ENCODE measurements at regions not wholly inside any gene's neighbourhood (a gene's known extent, or its start where the extent isn't known, plus 50 kb on each side); places are given as distances from the start of the nearest gene placed in this dataset.

DNA sequence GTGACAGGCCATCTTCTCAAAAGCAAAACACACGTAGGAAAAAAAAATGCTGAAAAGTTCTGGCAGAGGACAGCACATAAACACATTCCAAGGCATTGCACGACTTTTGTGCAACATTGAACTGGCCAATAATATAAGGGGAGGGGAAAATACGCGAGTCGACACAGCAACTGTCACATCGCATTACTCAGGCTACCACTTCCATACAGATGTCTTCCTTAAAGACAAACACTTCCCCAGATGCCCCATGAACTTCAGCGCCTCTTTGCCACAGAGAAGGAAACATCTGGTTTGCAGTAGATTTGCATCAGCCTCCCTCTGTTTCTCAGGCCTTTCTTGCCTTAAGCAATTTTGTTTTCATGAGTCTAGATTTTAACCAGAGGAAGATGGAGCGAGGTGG lies 144.4 kb upstream of the IGF1R start:
- H3K36me3 ChIP-seq (replicated peaks; ENCODE audit: low read depth, low read length), result no peaks in the 10 kb centered on the region
- H3K4me2 ChIP-seq (ENCODE audit: low read length), result no peak overlapping the region
- no peak overlapping the region for H3K9ac ChIP-seq (ENCODE audit: low read length)
- no peaks in the 10 kb centered on the region for H3K79me2 ChIP-seq (ENCODE audit: low read length)
- no peak overlapping the region for H3K27ac ChIP-seq (ENCODE audit: low read length)
- H4K20me1 ChIP-seq (ENCODE audit: insufficient read depth, low read length), result no peaks in the 10 kb centered on the region
- H3K4me3 ChIP-seq (ENCODE audit: low read length), result no peak overlapping the region
- peaks cover 6% of the 10 kb centered on the region; the same call in 1 of the 2 replicates for H3K9me3 ChIP-seq (ENCODE audit: insufficient read depth, low read length)
- no peak overlapping the region for H2AFZ ChIP-seq (ENCODE audit: low read depth, low read length)
- no peaks in the 10 kb centered on the region for H3K4me1 ChIP-seq (ENCODE audit: low read length)
- TF ChIP-seq, protein P1, sequence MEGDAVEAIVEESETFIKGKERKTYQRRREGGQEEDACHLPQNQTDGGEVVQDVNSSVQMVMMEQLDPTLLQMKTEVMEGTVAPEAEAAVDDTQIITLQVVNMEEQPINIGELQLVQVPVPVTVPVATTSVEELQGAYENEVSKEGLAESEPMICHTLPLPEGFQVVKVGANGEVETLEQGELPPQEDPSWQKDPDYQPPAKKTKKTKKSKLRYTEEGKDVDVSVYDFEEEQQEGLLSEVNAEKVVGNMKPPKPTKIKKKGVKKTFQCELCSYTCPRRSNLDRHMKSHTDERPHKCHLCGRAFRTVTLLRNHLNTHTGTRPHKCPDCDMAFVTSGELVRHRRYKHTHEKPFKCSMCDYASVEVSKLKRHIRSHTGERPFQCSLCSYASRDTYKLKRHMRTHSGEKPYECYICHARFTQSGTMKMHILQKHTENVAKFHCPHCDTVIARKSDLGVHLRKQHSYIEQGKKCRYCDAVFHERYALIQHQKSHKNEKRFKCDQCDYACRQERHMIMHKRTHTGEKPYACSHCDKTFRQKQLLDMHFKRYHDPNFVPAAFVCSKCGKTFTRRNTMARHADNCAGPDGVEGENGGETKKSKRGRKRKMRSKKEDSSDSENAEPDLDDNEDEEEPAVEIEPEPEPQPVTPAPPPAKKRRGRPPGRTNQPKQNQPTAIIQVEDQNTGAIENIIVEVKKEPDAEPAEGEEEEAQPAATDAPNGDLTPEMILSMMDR (IDR thresholded peaks at IDR 0.05; ENCODE audit: low read depth, low read length), result no peak
- no peak for TF ChIP-seq EZH2phosphoT487 (IDR thresholded peaks at IDR 0.05; ENCODE audit: low read depth)
- H3K27me3 ChIP-seq (ENCODE audit: low read depth, low read length), result peaks cover 56% of the 10 kb centered on the region

GRCh38 chr15:98504998-98505397 lies 143.3 kb upstream of the IGF1R start:
- H3K9me3 ChIP-seq (ENCODE audit: insufficient read depth, low read length), result no peaks in the 10 kb centered on the region
- no peak overlapping the region for H3K9ac ChIP-seq (ENCODE audit: low read length)
- no peaks in the 10 kb centered on the region for H3K4me1 ChIP-seq (ENCODE audit: low read length)
- H3K27me3 ChIP-seq (ENCODE audit: low read depth, low read length), result peaks cover 57% of the 10 kb centered on the region
- H4K20me1 ChIP-seq (ENCODE audit: insufficient read depth, low read length), result no peaks in the 10 kb centered on the region
- H2AFZ ChIP-seq (ENCODE audit: low read depth, low read length), result no peak overlapping the region
- H3K4me2 ChIP-seq (ENCODE audit: low read length), result no peak overlapping the region
- TF ChIP-seq, protein P1 (IDR thresholded peaks at IDR 0.05; ENCODE audit: low read depth, low read length), result no peak
- no peak for TF ChIP-seq EZH2phosphoT487 (IDR thresholded peaks at IDR 0.05; ENCODE audit: low read depth)
- no peak overlapping the region for H3K27ac ChIP-seq (ENCODE audit: low read length)
- H3K36me3 ChIP-seq (replicated peaks; ENCODE audit: low read depth, low read length), result no peaks in the 10 kb centered on the region
- H3K4me3 ChIP-seq (ENCODE audit: low read length), result no peak overlapping the region
- H3K79me2 ChIP-seq (ENCODE audit: low read length), result no peaks in the 10 kb centered on the region

DNA sequence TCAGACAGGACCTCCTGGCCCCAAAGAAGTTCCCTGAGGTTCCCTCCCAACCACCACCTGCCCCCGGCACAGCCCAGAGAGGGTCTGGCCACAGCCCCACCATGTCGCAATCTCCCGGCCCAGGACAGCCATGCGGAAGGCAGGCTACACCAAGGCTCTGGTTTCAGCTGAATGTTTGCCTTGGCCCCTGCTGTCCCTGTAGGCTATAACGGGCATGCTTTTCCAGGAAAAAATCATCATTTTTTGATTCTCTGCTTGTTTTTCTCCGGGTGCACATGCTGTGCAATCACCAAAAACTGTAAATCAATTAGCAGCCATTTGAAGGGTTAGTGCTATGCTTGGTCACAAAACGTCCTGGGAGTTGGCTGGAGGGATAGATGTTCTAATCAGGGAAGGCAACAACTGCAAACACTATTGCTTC lies 142.7 kb upstream of the IGF1R start:
- H3K27me3 ChIP-seq (ENCODE audit: low read depth, low read length), result peaks cover 62% of the 10 kb centered on the region
- no peak overlapping the region for H2AFZ ChIP-seq (ENCODE audit: low read depth, low read length)
- no peak overlapping the region for H3K9ac ChIP-seq (ENCODE audit: low read length)
- TF ChIP-seq, protein P1 (IDR thresholded peaks at IDR 0.05; ENCODE audit: low read depth, low read length), result no peak
- no peak for TF ChIP-seq EZH2phosphoT487 (IDR thresholded peaks at IDR 0.05; ENCODE audit: low read depth)
- H3K36me3 ChIP-seq (replicated peaks; ENCODE audit: low read depth, low read length), result no peaks in the 10 kb centered on the region
- no peaks in the 10 kb centered on the region for H3K4me1 ChIP-seq (ENCODE audit: low read length)
- no peak overlapping the region for H3K4me2 ChIP-seq (ENCODE audit: low read length)
- H4K20me1 ChIP-seq (ENCODE audit: insufficient read depth, low read length), result no peaks in the 10 kb centered on the region
- H3K4me3 ChIP-seq (ENCODE audit: low read length), result no peak overlapping the region
- no peaks in the 10 kb centered on the region for H3K79me2 ChIP-seq (ENCODE audit: low read length)
- no peaks in the 10 kb centered on the region for H3K9me3 ChIP-seq (ENCODE audit: insufficient read depth, low read length)
- no peak overlapping the region for H3K27ac ChIP-seq (ENCODE audit: low read length)

GRCh38 chr15:98506172-98506571 lies 142.2 kb upstream of the IGF1R start:
- Histone ChIP-seq H3K27ac (ENCODE audit: low read length) (no peak overlapping the region), H3K79me2 (ENCODE audit: low read length) (no peaks in the 10 kb centered on the region), H3K4me3 (ENCODE audit: low read length) (no peak overlapping the region)

More at GRCh38 chr15:98506172-98506571, 142.2 kb upstream of the IGF1R start:
- H3K4me1 ChIP-seq (ENCODE audit: low read length), result no peaks in the 10 kb centered on the region
- no peaks in the 10 kb centered on the region for H3K9me3 ChIP-seq (ENCODE audit: insufficient read depth, low read length)
- peaks cover 63% of the 10 kb centered on the region for H3K27me3 ChIP-seq (ENCODE audit: low read depth, low read length)
- H3K36me3 ChIP-seq (replicated peaks; ENCODE audit: low read depth, low read length), result no peaks in the 10 kb centered on the region
- no peak overlapping the region for H3K4me2 ChIP-seq (ENCODE audit: low read length)
- H4K20me1 ChIP-seq (ENCODE audit: insufficient read depth, low read length), result no peaks in the 10 kb centered on the region
- H2AFZ ChIP-seq (ENCODE audit: low read depth, low read length), result no peak overlapping the region
- TF ChIP-seq, protein P1 (IDR thresholded peaks at IDR 0.05; ENCODE audit: low read depth, low read length), result no peak
- TF ChIP-seq EZH2phosphoT487 (IDR thresholded peaks at IDR 0.05; ENCODE audit: low read depth), result no peak
- no peak overlapping the region for H3K9ac ChIP-seq (ENCODE audit: low read length)

All from OCI-LY3 (cell line).